Kidney epithelial cell (primary cell): ENCODE measurements at regions not wholly inside any gene's neighbourhood (a gene's known extent, or its start where the extent isn't known, plus 50 kb on each side); places are given as distances from the start of the nearest gene placed in this dataset.
A peak's percentile ranks its signal among the peaks of the same experiment; 100 is the strongest.

Experiments used
- DNase-seq: peaks from one replicate; pipeline ENCODE4 v3.0.0-alpha.2; 2010; ENCODE audit warnings: low read depth
- H3K27me3 ChIP-seq: 2 replicates; pipeline ENCODE4 v1.6.0; 2011; ENCODE audit warnings: low read length; ENCODE audit not compliant: control insufficient read depth, insufficient read depth
- H3K36me3 ChIP-seq: 2 replicates; pipeline ENCODE4 v1.5.1; 2011; ENCODE audit warnings: low read length; ENCODE audit not compliant: control insufficient read depth, insufficient read depth
- H3K4me3 ChIP-seq: 2 replicates; pipeline ENCODE4 v1.5.1; 2011; ENCODE audit warnings: low read depth, mild to moderate bottlenecking, control low read depth, low read length
- CTCF ChIP-seq: IDR thresholded peaks from 2 replicates; pipeline ENCODE4 v1.5.1; 2011; ENCODE audit warnings: mild to moderate bottlenecking, moderate library complexity, low read length, control low read depth, inconsistent platforms; ENCODE audit not compliant: insufficient read depth, poor library complexity, severe bottlenecking

- no peak for TF ChIP-seq CTCF
- H3K36me3 ChIP-seq, result no peaks in the 10 kb centered on the region
- DNase-seq, result no peak
- H3K4me3 ChIP-seq, result no peak overlapping the region
- no peaks in the 10 kb centered on the region for H3K27me3 ChIP-seq
Observed at GRCh38 chr3:189025866-189026265, 145.9 kb upstream of the TPRG1 start.

GRCh38 chr3:189027626-189028155 is 144.1 kb upstream of the TPRG1 start:
- H3K27me3 ChIP-seq, result no peaks in the 10 kb centered on the region
- H3K4me3 ChIP-seq, result no peak overlapping the region
- no peaks in the 10 kb centered on the region for H3K36me3 ChIP-seq
- TF ChIP-seq CTCF, result no peak
- DNase-seq, result no peak

GRCh38 chr3:189038773-189039745 is 132.7 kb upstream of the TPRG1 start:
- no peak for DNase-seq
- H3K36me3 ChIP-seq, result no peaks in the 10 kb centered on the region
- no peak overlapping the region for H3K4me3 ChIP-seq
- TF ChIP-seq CTCF, result no peak
- H3K27me3 ChIP-seq, result no peaks in the 10 kb centered on the region

- TF ChIP-seq CTCF, result no peak
- DNase-seq, result no peak
- Histone ChIP-seq H3K27me3 (no peaks in the 10 kb centered on the region), H3K36me3 (no peaks in the 10 kb centered on the region), H3K4me3 (no peak overlapping the region)
Observed at GRCh38 chr3:189040656-189041335, 131.0 kb upstream of the TPRG1 start.

GRCh38 chr3:189041482-189042090 is 130.2 kb upstream of the TPRG1 start:
- TF ChIP-seq CTCF, result peak; percentile 59
- H3K36me3 ChIP-seq, result no peaks in the 10 kb centered on the region
- no peak overlapping the region for H3K4me3 ChIP-seq
- H3K27me3 ChIP-seq, result no peaks in the 10 kb centered on the region
- DNase-seq, result peak; percentile 9
